MCF 10A (cell line): ENCODE measurements at regions not wholly inside any gene's neighbourhood (a gene's known extent, or its start where the extent isn't known, plus 50 kb on each side); places are given as distances from the start of the nearest gene placed in this dataset.

Experiments
- BruUV-seq: library from RNA; stranded (reverse); fragments of 400-500 nt; replicated peaks from 2 replicates; lab custom pipeline; 2021; lab: Mats Ljungman, UMichigan
- CTCF ChIA-PET: fragments of 300-600 bp; sonication (Branson Sonifier 250); formaldehyde crosslinking; extraction: SDS; loops from one replicate; lab custom pipeline; 2021; ENCODE audit warnings: antibody characterized with exemption, inconsistent platforms; lab: Yijun Ruan, JAX
- POLR2A ChIA-PET: fragments of 300-600, 350-650 bp; sonication (Branson Sonifier 250); formaldehyde crosslinking; extraction: SDS; loops from one replicate; lab custom pipeline; 2020; ENCODE audit warnings: antibody characterized with exemption, inconsistent platforms; lab: Yijun Ruan, JAX
- DNase-seq: peaks from one replicate; pipeline ENCODE4 v3.0.0-alpha.2; 2018; ENCODE audit not compliant: unreplicated experiment
- H3K27ac Mint-ChIP-seq: one replicate; pipeline ENCODE4 v1.8.0; 2022; ENCODE audit warnings: mild to moderate bottlenecking, low read depth, mixed read lengths; ENCODE audit not compliant: unreplicated experiment
- H3K27me3 Mint-ChIP-seq: one replicate; pipeline ENCODE4 v1.8.0; 2022; ENCODE audit warnings: mixed read lengths; ENCODE audit not compliant: insufficient read depth, unreplicated experiment
- H3K36me3 Mint-ChIP-seq: one replicate; pipeline ENCODE4 v1.8.0; 2022; ENCODE audit warnings: mild to moderate bottlenecking, moderate library complexity, mixed read lengths; ENCODE audit not compliant: insufficient read depth, unreplicated experiment
- H3K4me1 Mint-ChIP-seq: one replicate; pipeline ENCODE4 v1.8.0; 2022; ENCODE audit warnings: mixed read lengths; ENCODE audit not compliant: insufficient read depth, unreplicated experiment
- H3K4me3 Mint-ChIP-seq: one replicate; pipeline ENCODE4 v1.8.0; 2022; ENCODE audit warnings: mild to moderate bottlenecking, moderate library complexity, mixed read lengths; ENCODE audit not compliant: unreplicated experiment
- H3K9me3 Mint-ChIP-seq: one replicate; pipeline ENCODE4 v1.8.0; 2022; ENCODE audit warnings: mixed read lengths; ENCODE audit not compliant: unreplicated experiment
- intact Hi-C: fragments of 100-400 bp; cut with micrococcal nuclease; formaldehyde crosslinking; loops from 2 replicates; pipeline ENCODE4 v1.14.1; 2022
- TF ChIP-seq, protein P1 (sequence below): fragments of 200-600 bp; IDR thresholded peaks from one replicate; pipeline ENCODE4 v1.8.0; 2022; ENCODE audit warnings: antibody characterized with exemption, mild to moderate bottlenecking; ENCODE audit not compliant: unreplicated experiment

DNA sequence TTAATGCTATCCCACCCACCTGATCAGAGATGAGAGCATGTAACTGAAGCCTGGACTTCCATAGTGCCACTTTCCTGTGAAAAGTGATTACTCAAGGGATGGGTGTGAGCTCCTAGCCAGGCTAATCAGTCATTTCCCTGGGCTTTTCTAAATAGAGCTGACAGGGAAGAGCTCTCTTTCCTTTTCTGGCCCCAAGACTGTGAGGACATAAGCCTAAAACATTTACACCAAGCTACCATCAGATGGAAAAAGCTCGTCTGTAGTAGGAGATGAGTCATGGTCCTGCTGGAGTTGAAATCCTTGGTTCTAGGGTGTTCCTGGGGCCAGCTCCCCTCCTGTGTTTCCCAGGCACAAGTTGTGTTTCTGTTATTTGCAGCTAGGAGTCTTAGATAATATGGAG is 52.4 kb upstream of the NDP start:
- TF ChIP-seq, protein P1, sequence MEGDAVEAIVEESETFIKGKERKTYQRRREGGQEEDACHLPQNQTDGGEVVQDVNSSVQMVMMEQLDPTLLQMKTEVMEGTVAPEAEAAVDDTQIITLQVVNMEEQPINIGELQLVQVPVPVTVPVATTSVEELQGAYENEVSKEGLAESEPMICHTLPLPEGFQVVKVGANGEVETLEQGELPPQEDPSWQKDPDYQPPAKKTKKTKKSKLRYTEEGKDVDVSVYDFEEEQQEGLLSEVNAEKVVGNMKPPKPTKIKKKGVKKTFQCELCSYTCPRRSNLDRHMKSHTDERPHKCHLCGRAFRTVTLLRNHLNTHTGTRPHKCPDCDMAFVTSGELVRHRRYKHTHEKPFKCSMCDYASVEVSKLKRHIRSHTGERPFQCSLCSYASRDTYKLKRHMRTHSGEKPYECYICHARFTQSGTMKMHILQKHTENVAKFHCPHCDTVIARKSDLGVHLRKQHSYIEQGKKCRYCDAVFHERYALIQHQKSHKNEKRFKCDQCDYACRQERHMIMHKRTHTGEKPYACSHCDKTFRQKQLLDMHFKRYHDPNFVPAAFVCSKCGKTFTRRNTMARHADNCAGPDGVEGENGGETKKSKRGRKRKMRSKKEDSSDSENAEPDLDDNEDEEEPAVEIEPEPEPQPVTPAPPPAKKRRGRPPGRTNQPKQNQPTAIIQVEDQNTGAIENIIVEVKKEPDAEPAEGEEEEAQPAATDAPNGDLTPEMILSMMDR: no peak
- H3K27ac Mint-ChIP-seq: no peak overlapping the region
- ChIA-PET POLR2A (interaction anchor here (1.3 kb wide), 1 partner anchor 9 kb away, joined by 5 read pairs; no protein-coding TSS in a partner anchor), CTCF (interaction anchor here (0.6 to 3.1 kb wide), 18 partner anchors 9 to 1162 kb away, joined by 3 to 15 read pairs (median 4); no protein-coding TSS in a partner anchor)
- DNase-seq: no peak
- H3K9me3 Mint-ChIP-seq: peaks cover 7% of the 10 kb centered on the region
- H3K36me3 Mint-ChIP-seq: no peaks in the 10 kb centered on the region
- intact Hi-C loops: no loop called here
- peaks cover 5% of the 10 kb centered on the region for H3K4me1 Mint-ChIP-seq
- H3K4me3 Mint-ChIP-seq: no peak overlapping the region
- no TSS peak for BruUV-seq
- peaks cover 37% of the 10 kb centered on the region for H3K27me3 Mint-ChIP-seq
